Loucy (cell line): ENCODE measurements at regions not wholly inside any gene's neighbourhood (a gene's known extent, or its start where the extent isn't known, plus 50 kb on each side); places are given as distances from the start of the nearest gene placed in this dataset.

ENCODE experiments used
- H2AFZ ChIP-seq: fragments of 200-600 bp; sonication (generic); 2 replicates; pipeline ENCODE4 v1.6.0; 2016; ENCODE audit warnings: antibody characterized with exemption, mild to moderate bottlenecking, low read length, moderate library complexity
- H3F3A ChIP-seq: fragments of 200-600 bp; 2 replicates; pipeline ENCODE4 v1.6.0; 2016; ENCODE audit warnings: antibody characterized with exemption, low read depth, mild to moderate bottlenecking
- H3K27me3 ChIP-seq: fragments of 200-600 bp; sonication (generic); 2 replicates; pipeline ENCODE4 v1.6.1; 2014; ENCODE audit warnings: low read length, mild to moderate bottlenecking; ENCODE audit not compliant: insufficient read depth, poor library complexity, severe bottlenecking
- H3K36me3 ChIP-seq: fragments of 200-600 bp; sonication (generic); 2 replicates; pipeline ENCODE4 v1.6.1; 2016; ENCODE audit warnings: low read length; ENCODE audit not compliant: insufficient read depth
- H3K4me1 ChIP-seq: fragments of 200-600 bp; sonication (generic); 2 replicates; pipeline ENCODE4 v1.5.1; 2014; ENCODE audit warnings: low read length, mild to moderate bottlenecking; ENCODE audit not compliant: insufficient read depth, poor library complexity, severe bottlenecking
- H3K4me2 ChIP-seq: fragments of 200-600 bp; sonication (generic); 2 replicates; pipeline ENCODE4 v1.6.0; 2014; ENCODE audit warnings: antibody characterized with exemption, low read length, low read depth, mild to moderate bottlenecking; ENCODE audit not compliant: poor library complexity, severe bottlenecking
- H3K4me3 ChIP-seq: fragments of 200-600 bp; sonication (generic); 2 replicates; pipeline ENCODE4 v1.5.1; 2014; ENCODE audit warnings: low read length, mild to moderate bottlenecking, mixed read lengths; ENCODE audit not compliant: poor library complexity, severe bottlenecking
- H3K79me2 ChIP-seq: fragments of 200-600 bp; sonication (generic); 2 replicates; pipeline ENCODE4 v1.6.1; 2014; ENCODE audit warnings: low read length; ENCODE audit not compliant: insufficient read depth
- H3K9ac ChIP-seq: fragments of 200-600 bp; sonication (generic); 2 replicates; pipeline ENCODE4 v1.6.0; 2014; ENCODE audit warnings: mild to moderate bottlenecking, low read depth, low read length, moderate library complexity; ENCODE audit not compliant: poor library complexity, severe bottlenecking
- H3K9me2 ChIP-seq: fragments of 200-600 bp; sonication (generic); replicated peaks from 2 replicates; pipeline ENCODE4 v1.6.1; 2016; ENCODE audit warnings: low read depth, low read length, mixed read lengths
- H3K9me3 ChIP-seq: fragments of 200-600 bp; sonication (generic); 2 replicates; pipeline ENCODE4 v1.6.1; 2014; ENCODE audit warnings: mild to moderate bottlenecking, antibody characterized with exemption, low read length, low read depth; ENCODE audit not compliant: insufficient read depth
- H4K20me1 ChIP-seq: fragments of 200-600 bp; sonication (generic); 2 replicates; pipeline ENCODE4 v1.6.0; 2014; ENCODE audit warnings: antibody characterized with exemption, low read length, mild to moderate bottlenecking; ENCODE audit not compliant: insufficient read depth, poor library complexity, severe bottlenecking
- EZH2phosphoT487 ChIP-seq: fragments of 200-600 bp; IDR thresholded peaks from 2 replicates; pipeline ENCODE4 v1.6.1; 2018; ENCODE audit warnings: antibody characterized with exemption, mild to moderate bottlenecking, moderate library complexity, borderline replicate concordance
- TF ChIP-seq, protein P1 (sequence below): fragments of 200-600 bp; sonication (generic); conservative IDR thresholded peaks from 2 replicates; pipeline ENCODE4 v1.5.1; 2014; ENCODE audit warnings: mild to moderate bottlenecking, antibody characterized with exemption, low read length

- TF ChIP-seq, protein P1, sequence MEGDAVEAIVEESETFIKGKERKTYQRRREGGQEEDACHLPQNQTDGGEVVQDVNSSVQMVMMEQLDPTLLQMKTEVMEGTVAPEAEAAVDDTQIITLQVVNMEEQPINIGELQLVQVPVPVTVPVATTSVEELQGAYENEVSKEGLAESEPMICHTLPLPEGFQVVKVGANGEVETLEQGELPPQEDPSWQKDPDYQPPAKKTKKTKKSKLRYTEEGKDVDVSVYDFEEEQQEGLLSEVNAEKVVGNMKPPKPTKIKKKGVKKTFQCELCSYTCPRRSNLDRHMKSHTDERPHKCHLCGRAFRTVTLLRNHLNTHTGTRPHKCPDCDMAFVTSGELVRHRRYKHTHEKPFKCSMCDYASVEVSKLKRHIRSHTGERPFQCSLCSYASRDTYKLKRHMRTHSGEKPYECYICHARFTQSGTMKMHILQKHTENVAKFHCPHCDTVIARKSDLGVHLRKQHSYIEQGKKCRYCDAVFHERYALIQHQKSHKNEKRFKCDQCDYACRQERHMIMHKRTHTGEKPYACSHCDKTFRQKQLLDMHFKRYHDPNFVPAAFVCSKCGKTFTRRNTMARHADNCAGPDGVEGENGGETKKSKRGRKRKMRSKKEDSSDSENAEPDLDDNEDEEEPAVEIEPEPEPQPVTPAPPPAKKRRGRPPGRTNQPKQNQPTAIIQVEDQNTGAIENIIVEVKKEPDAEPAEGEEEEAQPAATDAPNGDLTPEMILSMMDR: no peak
- TF ChIP-seq EZH2phosphoT487: no peak
Measured at GRCh38 chr10:62473241-62473640, 99.1 kb downstream of the ZNF365 start.

DNA sequence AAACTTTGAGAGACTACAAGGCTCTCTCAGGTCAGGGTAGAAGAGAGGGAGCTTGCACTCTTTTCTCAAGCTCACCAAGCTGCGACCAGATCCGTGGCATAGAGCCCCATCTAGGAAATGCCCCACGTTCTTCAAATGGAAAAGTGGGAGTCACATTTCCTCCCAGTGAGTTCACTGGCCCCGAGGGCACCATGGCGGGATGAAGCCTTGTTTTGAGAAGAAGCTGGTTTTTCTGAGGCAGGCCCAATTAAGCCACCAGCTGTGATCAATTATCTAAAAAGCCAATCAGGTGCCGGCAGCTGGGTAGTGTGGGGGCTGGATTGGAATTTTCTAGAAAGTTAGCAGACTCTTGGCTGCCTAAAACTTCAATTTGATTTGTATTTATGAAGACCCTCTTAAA lies 101.4 kb downstream of the ZNF365 start:
- no peak overlapping the region for H3K9ac ChIP-seq
- no peaks in the 10 kb centered on the region for H3K9me2 ChIP-seq
- TF ChIP-seq, protein P1: no peak
- no peaks in the 10 kb centered on the region for H3K36me3 ChIP-seq
- no peaks in the 10 kb centered on the region for H3K79me2 ChIP-seq
- no peaks in the 10 kb centered on the region for H4K20me1 ChIP-seq
- no peak overlapping the region for H3K4me3 ChIP-seq
- no peaks in the 10 kb centered on the region for H3K4me1 ChIP-seq
- no peak overlapping the region for H3K4me2 ChIP-seq
- no peaks in the 10 kb centered on the region for H3K27me3 ChIP-seq
- H3K9me3 ChIP-seq: no peaks in the 10 kb centered on the region
- H2AFZ ChIP-seq: no peak overlapping the region
- no peaks in the 10 kb centered on the region for H3F3A ChIP-seq

More at GRCh38 chr10:62473241-62473640, 99.1 kb downstream of the ZNF365 start:
- Histone ChIP-seq H3K9me2 (no peaks in the 10 kb centered on the region), H3K9me3 (no peaks in the 10 kb centered on the region), H2AFZ (no peak overlapping the region), H3K4me3 (no peak overlapping the region), H3F3A (no peaks in the 10 kb centered on the region), H3K4me1 (no peaks in the 10 kb centered on the region), H3K4me2 (no peak overlapping the region), H4K20me1 (no peaks in the 10 kb centered on the region), H3K79me2 (no peaks in the 10 kb centered on the region), H3K9ac (no peak overlapping the region), H3K36me3 (no peaks in the 10 kb centered on the region), H3K27me3 (no peaks in the 10 kb centered on the region)

DNA sequence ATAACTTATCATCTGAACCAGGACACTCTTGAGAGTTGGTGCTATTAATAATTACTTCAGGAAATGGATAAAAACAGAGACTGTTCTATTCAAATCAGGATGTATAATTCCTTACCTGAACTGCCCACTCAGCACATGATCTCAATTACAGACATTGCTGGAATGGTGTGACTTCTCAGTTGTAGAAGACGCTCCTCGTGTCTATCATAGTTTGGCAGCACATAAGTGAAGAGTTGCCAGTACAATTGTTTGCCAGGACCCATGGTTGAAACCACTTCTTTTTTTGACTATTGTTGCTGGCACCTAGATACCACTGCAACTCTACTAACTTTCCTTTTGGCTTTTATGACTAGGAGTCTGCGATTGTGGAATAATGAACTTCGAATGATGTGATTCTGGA lies 105.4 kb downstream of the ZNF365 start:
- Histone ChIP-seq H3K4me2 (no peak overlapping the region), H3K9me3 (no peaks in the 10 kb centered on the region), H3K79me2 (no peaks in the 10 kb centered on the region), H3K4me3 (no peak overlapping the region), H3K9me2 (no peaks in the 10 kb centered on the region), H3F3A (no peaks in the 10 kb centered on the region), H4K20me1 (no peaks in the 10 kb centered on the region), H2AFZ (no peak overlapping the region), H3K36me3 (no peaks in the 10 kb centered on the region), H3K9ac (no peak overlapping the region), H3K27me3 (no peaks in the 10 kb centered on the region), H3K4me1 (no peaks in the 10 kb centered on the region)
- TF ChIP-seq, protein P1: no peak
- TF ChIP-seq EZH2phosphoT487: no peak
